Naive B cell (primary cell): ENCODE measurements at regions not wholly inside any gene's neighbourhood (a gene's known extent, or its start where the extent isn't known, plus 50 kb on each side); places are given as distances from the start of the nearest gene placed in this dataset.
"Not testable (repeated sequence)": the region's sequence is repeated elsewhere in the genome, so short reads cannot be mapped to it uniquely, and the experiment has no call there.

ENCODE experiments used
- ATAC-seq, 2 donors: fragments of 150-1000 bp; cut with Tn5 transposase; 2 replicates each; pipeline ENCODE4 v1.10.0; 2021; ENCODE audit warnings: low read depth in 2 of 2, mild to moderate bottlenecking in 2 of 2, moderate library complexity in 2 of 2
- DNase-seq: peaks from one replicate; pipeline ENCODE4 v3.0.0; 2022
- H3K27ac Mint-ChIP-seq, 6 donors: one replicate each; pipeline ENCODE4 v1.8.0; 2020 to 2022; ENCODE audit warnings: mild to moderate bottlenecking in 6 of 6, mixed read lengths in 6 of 6, moderate library complexity in 5 of 6, inconsistent platforms in 2 of 6
- H3K27me3 Mint-ChIP-seq, 3 donors: one replicate each; pipeline ENCODE4 v1.8.0; 2021 to 2022; ENCODE audit warnings: mixed read lengths in 3 of 3, mild to moderate bottlenecking in 1 of 3
- H3K36me3 Mint-ChIP-seq, 2 donors: one replicate each; pipeline ENCODE4 v1.8.0; 2020 to 2022; ENCODE audit warnings: mixed read lengths in 2 of 2, inconsistent platforms in 1 of 2, mild to moderate bottlenecking in 1 of 2
- H3K4me1 Mint-ChIP-seq, 3 donors: one replicate each; pipeline ENCODE4 v1.8.0; 2020 to 2022; ENCODE audit warnings: mixed read lengths in 3 of 3, inconsistent platforms in 1 of 3, mild to moderate bottlenecking in 1 of 3, moderate library complexity in 1 of 3
- H3K4me3 Mint-ChIP-seq, 8 donors: one replicate each; pipeline ENCODE4 v1.8.0; 2020 to 2022; ENCODE audit warnings: mild to moderate bottlenecking in 8 of 8, mixed read lengths in 8 of 8, moderate library complexity in 8 of 8, inconsistent platforms in 2 of 8
- H3K9me3 Mint-ChIP-seq, 7 donors: one replicate each; pipeline ENCODE4 v1.8.0; 2020 to 2022; ENCODE audit warnings: mixed read lengths in 7 of 7, mild to moderate bottlenecking in 5 of 7, inconsistent platforms in 2 of 7, moderate library complexity in 1 of 7

GRCh38 chr12:38501991-38502390 is 185.4 kb downstream of the ALG10B start:
- H3K9me3 Mint-ChIP-seq, result peaks cover 0 to 22% (median 13%) of the 10 kb centered on the region in 7 donors
- no peaks in the 10 kb centered on the region for H3K27me3 Mint-ChIP-seq
- ATAC-seq (no peak), DNase-seq (no peak)
- no peak overlapping the region for H3K4me3 Mint-ChIP-seq
- H3K36me3 Mint-ChIP-seq, result no peaks in the 10 kb centered on the region
- H3K27ac Mint-ChIP-seq, result no peak overlapping the region
- no peaks in the 10 kb centered on the region for H3K4me1 Mint-ChIP-seq

GRCh38 chr12:38502415-38502814 is 185.8 kb downstream of the ALG10B start:
- Mint-ChIP-seq H3K36me3 (no peaks in the 10 kb centered on the region), H3K4me3 (no peak overlapping the region), H3K4me1 (no peaks in the 10 kb centered on the region), H3K27ac (no peak overlapping the region), H3K9me3 (peaks cover 0 to 20% (median 14%) of the 10 kb centered on the region in 7 donors), H3K27me3 (no peaks in the 10 kb centered on the region)
- no peak for ATAC-seq
- no peak for DNase-seq

GRCh38 chr12:38507839-38508238 is 191.3 kb downstream of the ALG10B start:
- Mint-ChIP-seq H3K9me3 (peaks cover 7 to 12% (median 10%) of the 10 kb centered on the region in 7 donors), H3K27me3 (no peaks in the 10 kb centered on the region), H3K36me3 (peaks cover 0 to 7% of the 10 kb centered on the region in 2 donors), H3K27ac (no peak overlapping the region), H3K4me1 (no peaks in the 10 kb centered on the region), H3K4me3 (no peak overlapping the region)
- ATAC-seq (no peak), DNase-seq (no peak)

- ATAC-seq (no peak), DNase-seq (no peak)
- H3K4me3 Mint-ChIP-seq, result no peak overlapping the region
- H3K36me3 Mint-ChIP-seq, result peaks cover 0 to 7% of the 10 kb centered on the region in 2 donors
- H3K4me1 Mint-ChIP-seq, result no peaks in the 10 kb centered on the region
- H3K27ac Mint-ChIP-seq, result no peak overlapping the region
- no peaks in the 10 kb centered on the region for H3K27me3 Mint-ChIP-seq
- H3K9me3 Mint-ChIP-seq, result peaks cover 7 to 12% (median 10%) of the 10 kb centered on the region in 7 donors
Observed at GRCh38 chr12:38508246-38508645, 191.7 kb downstream of the ALG10B start.

- Mint-ChIP-seq H3K9me3 (peaks cover 6 to 16% (median 13%) of the 10 kb centered on the region in 7 donors), H3K27me3 (no peaks in the 10 kb centered on the region), H3K27ac (no peak overlapping the region), H3K4me3 (no peak overlapping the region), H3K36me3 (no peaks in the 10 kb centered on the region), H3K4me1 (no peaks in the 10 kb centered on the region)
- DNase-seq, result no peak
- ATAC-seq, result no peak
Observed at GRCh38 chr12:38515912-38516311, 199.3 kb downstream of the ALG10B start.

GRCh38 chr12:38516418-38516817 is 199.8 kb downstream of the ALG10B start:
- no peak overlapping the region for H3K27ac Mint-ChIP-seq
- ATAC-seq, result no peak
- H3K27me3 Mint-ChIP-seq, result no peaks in the 10 kb centered on the region
- no peak overlapping the region for H3K4me3 Mint-ChIP-seq
- peaks cover 5 to 16% (median 10%) of the 10 kb centered on the region in 7 donors for H3K9me3 Mint-ChIP-seq
- H3K36me3 Mint-ChIP-seq, result no peaks in the 10 kb centered on the region
- no peaks in the 10 kb centered on the region for H3K4me1 Mint-ChIP-seq
- DNase-seq, result no peak

GRCh38 chr12:38523920-38524319 is 207.3 kb downstream of the ALG10B start:
- Mint-ChIP-seq H3K36me3 (no peaks in the 10 kb centered on the region), H3K4me1 (no peaks in the 10 kb centered on the region), H3K27ac (no peak overlapping the region), H3K27me3 (no peaks in the 10 kb centered on the region), H3K4me3 (no peak overlapping the region), H3K9me3 (peaks cover 3 to 9% (median 6%) of the 10 kb centered on the region in 7 donors)
- ATAC-seq (no peak), DNase-seq (no peak)

- no peaks in the 10 kb centered on the region for H3K36me3 Mint-ChIP-seq
- H3K27me3 Mint-ChIP-seq, result no peaks in the 10 kb centered on the region
- H3K4me1 Mint-ChIP-seq, result no peaks in the 10 kb centered on the region
- H3K27ac Mint-ChIP-seq, result peak overlapping the region in 1 of 6 donors; percentile 24
- no peak overlapping the region for H3K4me3 Mint-ChIP-seq
- DNase-seq (no peak), ATAC-seq (no peak)
- H3K9me3 Mint-ChIP-seq, result peaks cover 0 to 16% (median 3%) of the 10 kb centered on the region in 7 donors
Observed at GRCh38 chr12:38527631-38528030, 211.1 kb downstream of the ALG10B start.

- ATAC-seq (no peak), DNase-seq (no peak)
- Mint-ChIP-seq H3K27ac (no peak overlapping the region), H3K36me3 (no peaks in the 10 kb centered on the region), H3K27me3 (no peaks in the 10 kb centered on the region), H3K4me1 (no peaks in the 10 kb centered on the region), H3K4me3 (no peak overlapping the region), H3K9me3 (peaks cover 0 to 16% (median 3%) of the 10 kb centered on the region in 7 donors)
Observed at GRCh38 chr12:38528527-38528926, 212.0 kb downstream of the ALG10B start.

- DNase-seq, H3K4me3 Mint-ChIP-seq, H3K27ac Mint-ChIP-seq, H3K4me1 Mint-ChIP-seq, H3K36me3 Mint-ChIP-seq, H3K27me3 Mint-ChIP-seq, ATAC-seq: not testable (repeated sequence)
- peaks cover 0 to 16% (median 5%) of the 10 kb centered on the region in 7 donors for H3K9me3 Mint-ChIP-seq
Observed at GRCh38 chr12:38529281-38529680, 212.7 kb downstream of the ALG10B start.

GRCh38 chr12:38538319-38538718 is 221.7 kb downstream of the ALG10B start:
- H3K36me3 Mint-ChIP-seq, result no peaks in the 10 kb centered on the region
- H3K4me3 Mint-ChIP-seq, result no peak overlapping the region
- H3K27me3 Mint-ChIP-seq, result no peaks in the 10 kb centered on the region
- peaks cover 0 to 19% (median 13%) of the 10 kb centered on the region in 7 donors for H3K9me3 Mint-ChIP-seq
- H3K4me1 Mint-ChIP-seq, result no peaks in the 10 kb centered on the region
- H3K27ac Mint-ChIP-seq, result no peak overlapping the region
- DNase-seq (no peak), ATAC-seq (no peak)

- Mint-ChIP-seq H3K36me3 (no peaks in the 10 kb centered on the region), H3K27ac (no peak overlapping the region), H3K4me3 (no peak overlapping the region), H3K4me1 (no peaks in the 10 kb centered on the region), H3K27me3 (no peaks in the 10 kb centered on the region), H3K9me3 (peaks cover 0 to 19% (median 9%) of the 10 kb centered on the region in 7 donors)
- DNase-seq (no peak), ATAC-seq (no peak)
Observed at GRCh38 chr12:38540156-38540555, 223.6 kb downstream of the ALG10B start.

GRCh38 chr12:38541849-38542248 is 225.3 kb downstream of the ALG10B start:
- DNase-seq (no peak), ATAC-seq (no peak)
- Mint-ChIP-seq H3K4me3 (no peak overlapping the region), H3K9me3 (peaks cover 0 to 19% (median 4%) of the 10 kb centered on the region in 7 donors), H3K36me3 (no peaks in the 10 kb centered on the region), H3K27me3 (no peaks in the 10 kb centered on the region), H3K27ac (no peak overlapping the region), H3K4me1 (no peaks in the 10 kb centered on the region)

- no peaks in the 10 kb centered on the region for H3K27me3 Mint-ChIP-seq
- no peak overlapping the region for H3K27ac Mint-ChIP-seq
- no peak for ATAC-seq
- H3K4me3 Mint-ChIP-seq, result no peak overlapping the region
- peaks cover 0 to 29% (median 7%) of the 10 kb centered on the region in 7 donors for H3K9me3 Mint-ChIP-seq
- DNase-seq, result no peak
- no peaks in the 10 kb centered on the region for H3K36me3 Mint-ChIP-seq
- H3K4me1 Mint-ChIP-seq, result no peaks in the 10 kb centered on the region
Observed at GRCh38 chr12:38543151-38543550, 226.6 kb downstream of the ALG10B start.
